ENCODE measurements at regions not wholly inside any gene's neighbourhood (a gene's known extent, or its start where the extent isn't known, plus 50 kb on each side); places are given as distances from the start of the nearest gene placed in this dataset.
"Not testable (repeated sequence)": the region's sequence is repeated elsewhere in the genome, so short reads cannot be mapped to it uniquely, and the experiment has no call there.

DNA sequence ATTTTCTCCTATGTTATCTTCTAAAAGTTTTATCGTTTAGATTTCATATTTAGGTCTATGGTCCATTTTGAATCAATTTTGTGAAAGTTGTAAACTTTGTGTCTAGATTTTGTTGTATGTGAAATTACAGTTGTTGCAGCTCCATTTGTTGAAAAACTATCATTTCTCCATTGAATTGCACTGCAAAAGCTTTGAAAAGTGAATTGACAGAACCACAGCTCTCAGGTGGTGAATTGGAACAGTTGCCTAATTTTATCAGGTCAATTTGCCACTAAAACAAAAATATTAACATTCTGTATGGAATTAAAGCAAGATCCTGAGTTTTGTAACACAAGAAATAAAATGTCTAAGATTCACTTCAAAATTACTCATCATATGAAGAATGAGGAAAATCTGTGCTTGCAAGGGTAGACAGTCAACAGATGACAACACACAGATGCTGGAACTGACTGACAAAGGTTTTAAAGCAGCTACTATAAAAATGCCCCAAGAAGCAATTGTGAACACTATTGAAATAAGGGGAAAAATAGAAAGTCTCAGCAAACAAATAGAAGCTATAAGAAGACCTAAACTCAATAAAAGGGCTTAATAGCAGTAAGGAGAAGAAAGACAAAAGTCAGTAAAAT lies 346.7 kb downstream of the PAX1 start:
- DNase-seq = no peak

- not testable (repeated sequence) for DNase-seq
Measured at GRCh38 chr20:22045956-22046507, 340.6 kb downstream of the PAX1 start.

- DNase-seq = no peak
Measured at GRCh38 chr20:22027423-22027822, 322.0 kb downstream of the PAX1 start.

DNA sequence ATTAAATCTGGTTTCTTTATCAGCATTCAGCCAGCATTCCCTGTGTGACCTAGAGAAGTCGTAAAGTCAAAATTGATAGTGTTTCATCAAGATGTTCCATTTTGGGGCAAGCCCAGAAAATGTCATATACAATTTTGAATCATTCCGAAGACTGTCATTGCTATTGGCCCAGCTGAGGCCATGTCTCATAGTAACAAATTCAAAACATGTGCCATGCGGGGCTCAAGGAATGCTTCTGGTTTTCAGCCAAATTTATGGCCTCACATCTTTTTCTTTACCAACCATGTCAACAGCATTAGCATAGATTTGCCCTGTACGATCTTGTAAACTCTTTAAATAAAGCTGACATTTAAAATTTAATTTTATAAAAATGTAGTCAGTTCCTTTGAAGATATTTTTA lies 314.7 kb downstream of the PAX1 start:
- no peak for DNase-seq

- no peak for DNase-seq
Measured at GRCh38 chr20:22008456-22008855, 303.0 kb downstream of the PAX1 start.

- no peak for DNase-seq
Measured at GRCh38 chr20:22006306-22006705, 300.8 kb downstream of the PAX1 start.

DNA sequence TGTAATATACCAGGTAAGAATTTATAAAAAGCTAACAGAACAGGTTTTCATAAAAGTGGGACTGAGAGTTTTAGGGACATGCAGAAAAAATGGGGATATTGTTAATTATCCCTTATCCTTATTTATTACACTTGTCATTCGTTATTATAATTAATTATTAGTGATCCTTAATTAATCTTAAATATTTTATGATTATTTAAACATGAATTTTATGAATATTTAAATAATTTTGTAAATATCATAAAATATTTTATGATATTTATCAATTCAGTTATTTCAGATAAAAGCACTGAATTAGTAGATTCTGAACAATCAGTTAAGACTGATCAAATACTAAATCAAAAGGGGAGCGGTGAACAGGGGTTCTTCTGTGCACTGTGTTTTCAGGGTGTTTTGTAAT lies 300.1 kb downstream of the PAX1 start:
- no peak for DNase-seq

GRCh38 chr20:22004946-22005345 lies 299.5 kb downstream of the PAX1 start:
- DNase-seq = no peak

GRCh38 chr20:22003680-22004079 lies 298.2 kb downstream of the PAX1 start:
- DNase-seq = no peak

DNA sequence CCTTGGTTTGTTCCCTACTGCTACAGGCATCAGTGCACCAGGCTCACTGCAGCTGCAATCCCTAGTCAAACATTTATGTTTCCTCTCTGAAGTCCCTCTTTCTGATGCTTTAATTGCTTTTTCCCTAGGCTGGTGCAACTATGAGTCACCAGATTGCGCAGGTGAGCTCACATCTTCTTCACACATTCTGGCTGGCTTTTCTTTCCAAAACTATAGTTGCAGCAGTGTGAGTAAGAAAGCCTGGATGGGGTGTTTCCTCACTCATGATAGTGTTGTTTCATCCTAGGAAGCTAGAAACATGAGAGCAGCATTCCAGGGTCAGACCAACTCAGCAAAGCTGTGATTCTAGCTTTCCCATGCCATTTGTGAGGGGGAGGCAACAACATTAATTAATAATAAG lies 296.4 kb downstream of the PAX1 start:
- DNase-seq = no peak

GRCh38 chr20:21995461-21995860 lies 290.0 kb downstream of the PAX1 start:
- DNase-seq = no peak

DNA sequence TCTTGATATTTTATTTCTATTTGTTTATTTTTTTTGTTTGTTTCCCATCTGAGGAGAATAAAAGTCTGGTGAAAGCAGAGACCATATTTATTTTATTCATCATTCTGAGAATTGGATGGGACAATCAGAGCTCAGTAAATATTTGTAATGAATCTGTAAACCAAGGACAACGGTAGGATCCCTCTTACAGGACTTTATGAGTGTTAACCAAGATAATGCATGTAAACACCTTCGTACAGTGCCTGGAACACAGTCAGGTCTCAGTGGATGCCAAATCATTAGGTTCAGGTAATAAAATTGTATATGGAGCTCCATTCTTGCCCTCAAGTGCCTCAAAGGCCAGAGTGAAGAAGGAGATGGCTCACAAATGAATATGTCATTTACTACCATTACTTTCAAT lies 288.7 kb downstream of the PAX1 start:
- DNase-seq = no peak

DNA sequence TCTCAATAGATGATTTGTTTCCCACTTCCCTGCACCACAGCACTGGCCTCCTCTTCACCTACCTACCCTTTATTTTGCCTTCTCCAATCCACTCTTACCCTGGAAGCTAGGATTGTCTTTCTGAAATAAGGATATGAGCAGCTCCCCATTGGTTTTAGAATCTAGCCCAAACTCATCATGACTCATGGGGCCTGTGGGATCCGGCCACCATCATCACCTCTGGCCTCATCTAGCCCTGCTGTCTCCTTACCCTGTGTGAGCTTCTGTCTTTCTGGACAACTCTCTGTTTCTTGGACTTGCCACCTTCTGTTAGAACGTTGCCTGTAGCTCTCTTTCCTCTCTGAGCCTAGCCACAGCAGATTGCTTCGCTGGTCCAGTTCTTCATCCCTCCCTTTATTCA lies 277.1 kb downstream of the PAX1 start:
- no peak for DNase-seq

GRCh38 chr20:21981597-21982344 lies 276.3 kb downstream of the PAX1 start:
- no peak for DNase-seq

DNA sequence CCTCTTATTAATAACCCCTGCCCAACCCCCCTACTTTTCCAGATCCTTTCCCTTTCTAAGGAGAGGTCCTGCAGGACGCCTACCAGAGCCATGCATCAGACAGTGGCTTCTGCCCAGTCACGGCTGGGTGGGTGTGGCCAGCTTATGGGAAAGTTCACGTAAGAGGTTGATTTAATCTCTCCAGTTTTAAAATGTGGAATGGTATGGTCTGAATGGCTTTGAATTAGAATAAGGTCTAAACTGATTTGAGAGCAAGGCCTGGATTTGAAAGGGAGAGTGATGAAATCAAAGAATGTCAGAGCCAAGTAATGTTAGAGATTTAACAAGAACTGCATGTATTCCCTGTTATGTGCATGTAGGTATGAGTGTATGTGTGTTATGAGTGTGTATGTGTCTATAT lies 275.7 kb downstream of the PAX1 start:
- no peak for DNase-seq

DNA sequence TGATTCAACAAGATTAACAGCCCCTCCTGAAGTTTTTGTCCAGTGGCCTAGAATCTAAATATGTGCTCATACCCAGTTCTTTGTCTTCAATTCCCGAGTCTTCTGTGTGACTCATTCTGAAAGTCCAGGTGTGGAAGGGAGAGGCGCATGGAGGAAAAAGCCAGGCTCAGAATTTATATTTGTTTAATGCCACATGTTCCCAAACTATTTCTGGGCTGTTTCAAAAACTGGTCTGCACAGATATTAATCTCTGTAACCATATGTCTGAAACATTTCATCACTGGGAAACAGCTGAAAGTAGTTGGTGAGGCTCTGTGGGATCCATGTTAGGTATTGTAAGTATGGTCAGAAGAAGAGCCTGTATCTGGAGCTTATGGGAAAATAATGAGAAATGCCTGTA lies 266.0 kb downstream of the PAX1 start:
- no peak for DNase-seq

DNA sequence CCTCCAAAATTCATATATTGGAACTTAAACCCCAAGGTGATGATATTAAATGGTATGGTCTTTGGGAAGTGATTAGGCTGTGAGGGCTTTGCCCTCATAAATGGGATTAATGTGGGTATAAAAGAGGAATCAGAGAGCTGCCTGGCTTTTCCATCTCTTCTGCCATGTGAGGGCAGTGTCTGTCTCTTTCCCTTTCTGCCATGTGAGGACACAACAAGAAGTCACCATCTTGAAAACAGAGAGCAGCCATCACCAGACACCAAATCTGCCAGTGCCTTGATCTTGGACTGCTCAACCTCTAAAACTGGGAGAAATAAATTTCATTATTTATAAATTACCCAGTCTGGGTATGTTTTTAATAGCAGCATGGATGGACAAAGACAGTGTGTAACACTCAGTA lies 263.0 kb downstream of the PAX1 start:
- DNase-seq = no peak

- no peak for DNase-seq
Measured at GRCh38 chr20:21967481-21967880, 262.0 kb downstream of the PAX1 start.

- DNase-seq = no peak
Measured at GRCh38 chr20:21956591-21956990, 251.1 kb downstream of the PAX1 start.

GRCh38 chr20:21947406-21947805 lies 241.9 kb downstream of the PAX1 start:
- no peak for DNase-seq

- DNase-seq = no peak
Measured at GRCh38 chr20:21944227-21944626, 238.8 kb downstream of the PAX1 start.

- DNase-seq = no peak
Measured at GRCh38 chr20:21941941-21942805, 236.7 kb downstream of the PAX1 start.

- no peak for DNase-seq
Measured at GRCh38 chr20:21936720-21937380, 231.4 kb downstream of the PAX1 start.
